GM12874 (cell line): ENCODE measurements at regions not wholly inside any gene's neighbourhood (a gene's known extent, or its start where the extent isn't known, plus 50 kb on each side); places are given as distances from the start of the nearest gene placed in this dataset.

Source experiments
- TF ChIP-seq, protein P1 (sequence below): IDR thresholded peaks from 2 replicates; pipeline ENCODE4 v1.5.1; 2011; ENCODE audit warnings: low read depth, mild to moderate bottlenecking, control low read depth, low read length, moderate library complexity; ENCODE audit not compliant: insufficient read depth

DNA sequence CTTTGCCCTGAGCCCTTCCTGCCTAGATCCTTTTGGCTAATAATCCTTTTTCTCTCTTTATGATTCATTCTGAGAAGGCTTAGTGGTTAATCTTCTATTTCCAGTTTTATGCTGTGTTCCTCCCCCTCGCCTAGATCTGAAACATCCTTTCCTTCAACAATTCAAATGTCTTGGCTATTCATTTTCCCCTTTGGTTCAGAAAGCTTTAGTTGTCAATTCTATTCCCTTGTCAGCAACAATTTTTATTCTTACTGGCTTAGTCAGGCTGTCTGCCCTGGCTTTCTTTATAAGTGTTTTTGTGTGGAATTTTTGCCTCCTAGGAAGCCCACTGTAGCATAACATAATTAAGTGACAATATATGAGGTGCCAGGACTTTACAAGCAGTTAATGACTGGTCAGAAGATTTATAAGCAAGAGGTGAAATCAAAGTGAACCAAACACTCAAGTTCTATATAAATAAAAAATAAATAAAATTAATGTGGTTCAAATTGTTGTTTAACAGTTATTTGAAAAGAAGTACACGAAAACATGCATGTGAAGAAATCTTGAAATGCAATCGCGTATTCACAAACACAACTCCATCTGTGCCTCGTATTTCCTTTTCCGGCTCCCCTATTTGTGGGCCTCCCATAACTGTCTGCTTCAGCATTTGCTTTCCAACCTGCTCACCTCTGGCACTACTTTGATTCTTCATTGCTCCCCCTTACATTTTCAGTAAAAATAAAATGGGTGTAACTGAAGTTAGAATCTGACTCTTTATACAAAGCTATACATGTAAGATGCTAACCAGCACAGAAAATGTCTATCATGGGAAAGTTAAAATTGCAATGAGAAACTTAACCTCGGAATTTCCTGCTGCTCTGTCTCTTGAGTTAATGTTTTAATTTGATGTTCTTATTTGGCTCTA is 235.4 kb downstream of the SPRY1 start:
- TF ChIP-seq, protein P1, sequence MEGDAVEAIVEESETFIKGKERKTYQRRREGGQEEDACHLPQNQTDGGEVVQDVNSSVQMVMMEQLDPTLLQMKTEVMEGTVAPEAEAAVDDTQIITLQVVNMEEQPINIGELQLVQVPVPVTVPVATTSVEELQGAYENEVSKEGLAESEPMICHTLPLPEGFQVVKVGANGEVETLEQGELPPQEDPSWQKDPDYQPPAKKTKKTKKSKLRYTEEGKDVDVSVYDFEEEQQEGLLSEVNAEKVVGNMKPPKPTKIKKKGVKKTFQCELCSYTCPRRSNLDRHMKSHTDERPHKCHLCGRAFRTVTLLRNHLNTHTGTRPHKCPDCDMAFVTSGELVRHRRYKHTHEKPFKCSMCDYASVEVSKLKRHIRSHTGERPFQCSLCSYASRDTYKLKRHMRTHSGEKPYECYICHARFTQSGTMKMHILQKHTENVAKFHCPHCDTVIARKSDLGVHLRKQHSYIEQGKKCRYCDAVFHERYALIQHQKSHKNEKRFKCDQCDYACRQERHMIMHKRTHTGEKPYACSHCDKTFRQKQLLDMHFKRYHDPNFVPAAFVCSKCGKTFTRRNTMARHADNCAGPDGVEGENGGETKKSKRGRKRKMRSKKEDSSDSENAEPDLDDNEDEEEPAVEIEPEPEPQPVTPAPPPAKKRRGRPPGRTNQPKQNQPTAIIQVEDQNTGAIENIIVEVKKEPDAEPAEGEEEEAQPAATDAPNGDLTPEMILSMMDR, result no peak

DNA sequence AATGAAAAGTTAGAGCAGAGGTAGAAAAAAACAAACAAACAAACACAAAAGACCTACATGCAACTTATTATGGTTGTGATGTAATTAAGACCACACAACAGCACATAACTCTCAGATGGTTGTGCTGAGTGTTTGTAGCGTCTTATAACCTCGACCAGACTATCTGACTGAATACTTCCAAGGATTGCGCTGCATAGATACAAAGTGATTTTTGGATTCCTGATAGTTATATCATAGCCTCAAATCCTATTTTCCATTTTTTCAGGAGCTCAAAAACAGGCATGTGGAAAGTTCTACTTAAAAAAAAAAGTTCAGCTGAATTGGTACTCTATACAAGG is 236.1 kb downstream of the SPRY1 start:
- TF ChIP-seq, protein P1, result no peak

- TF ChIP-seq, protein P1, result no peak
Observed at GRCh38 chr4:123638834-123639233, 242.2 kb downstream of the SPRY1 start.

DNA sequence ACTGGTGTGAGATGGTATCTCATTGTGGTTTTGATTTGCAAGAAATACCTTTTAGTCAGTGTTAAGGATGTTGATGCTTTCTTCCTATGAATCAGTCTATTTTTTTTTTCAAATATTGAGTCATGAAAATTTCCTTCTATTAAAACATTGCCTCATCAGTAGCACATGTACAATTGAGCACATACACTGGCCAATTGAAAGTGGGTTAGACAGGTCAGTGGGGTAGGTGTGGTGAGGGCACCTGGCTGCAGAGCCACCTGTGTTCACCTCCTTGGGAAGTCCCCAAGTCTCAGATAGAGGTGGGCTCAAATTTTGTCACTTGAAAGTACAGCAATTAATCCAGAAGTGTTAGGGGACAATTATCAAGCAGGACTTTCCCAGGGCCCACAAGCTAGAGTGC is 243.7 kb downstream of the SPRY1 start:
- TF ChIP-seq, protein P1, result no peak

DNA sequence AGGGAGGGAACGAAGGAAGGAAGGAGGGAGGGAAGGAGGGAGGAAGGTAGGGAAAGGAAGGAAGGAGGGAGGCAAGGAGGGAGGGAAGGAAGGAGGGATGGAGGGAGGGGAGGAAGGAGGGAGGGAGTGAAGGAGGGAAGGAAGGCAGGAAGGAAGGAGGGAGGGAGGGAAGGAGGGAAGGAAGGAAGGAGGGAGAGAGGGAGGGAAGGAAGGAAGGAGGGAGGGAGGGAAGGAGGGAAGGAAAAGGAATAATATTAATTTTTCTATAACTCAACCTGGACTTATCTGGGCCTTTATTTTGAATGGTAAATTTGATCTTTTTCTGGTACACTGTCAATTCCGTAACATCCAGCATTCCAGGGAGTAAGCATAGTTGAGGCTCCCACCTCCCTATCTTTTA is 244.2 kb downstream of the SPRY1 start:
- TF ChIP-seq, protein P1, result no peak

DNA sequence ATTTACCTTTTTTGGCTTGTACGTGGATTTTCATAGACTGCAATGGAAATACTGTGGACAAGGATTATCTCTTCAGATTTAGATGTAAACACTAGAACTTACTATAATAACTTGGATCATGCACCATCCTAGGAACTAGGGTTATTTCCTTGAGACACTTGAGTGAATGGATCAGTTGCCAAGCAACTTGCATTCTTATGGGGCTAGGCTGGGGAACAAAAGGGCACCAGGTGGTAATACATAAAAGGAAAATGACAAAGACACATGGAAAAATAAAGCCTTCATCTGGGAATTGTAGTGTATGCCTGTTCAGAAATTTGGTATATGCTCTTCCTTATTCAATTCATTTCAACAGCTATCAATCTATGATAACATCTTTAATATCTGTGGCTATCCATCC is 247.1 kb downstream of the SPRY1 start:
- TF ChIP-seq, protein P1, result no peak

- TF ChIP-seq, protein P1, result no peak
Observed at GRCh38 chr4:123649250-123649644, 252.7 kb downstream of the SPRY1 start.
